Cardiac fibroblast (primary cell): ENCODE measurements at regions not wholly inside any gene's neighbourhood (a gene's known extent, or its start where the extent isn't known, plus 50 kb on each side); places are given as distances from the start of the nearest gene placed in this dataset.

Source experiments
- DNase-seq, 2 donors: peaks; one replicate each; pipeline versions ENCODE4 v3.0.0 to v3.0.0-alpha.2; 2010; ENCODE audit warnings: low read depth in 2 of 2
- H3K4me3 ChIP-seq, 2 donors: replicated peaks in 1 of 2; 1 replicate in 1 of 2; 2 replicates in 1 of 2; pipeline ENCODE4 v1.5.1; 2011; ENCODE audit warnings: low read depth in 2 of 2, low read length in 2 of 2, mild to moderate bottlenecking in 2 of 2, moderate library complexity in 1 of 2
- TF ChIP-seq, protein P1 (sequence below): IDR thresholded peaks from one replicate; pipeline ENCODE4 v1.5.1; 2011; ENCODE audit warnings: low read depth, mild to moderate bottlenecking, low read length, inconsistent platforms

GRCh38 chr5:107100121-107100520 is 570.6 kb downstream of the EFNA5 start:
- no peak for DNase-seq
- no peak overlapping the region for H3K4me3 ChIP-seq
- TF ChIP-seq, protein P1, sequence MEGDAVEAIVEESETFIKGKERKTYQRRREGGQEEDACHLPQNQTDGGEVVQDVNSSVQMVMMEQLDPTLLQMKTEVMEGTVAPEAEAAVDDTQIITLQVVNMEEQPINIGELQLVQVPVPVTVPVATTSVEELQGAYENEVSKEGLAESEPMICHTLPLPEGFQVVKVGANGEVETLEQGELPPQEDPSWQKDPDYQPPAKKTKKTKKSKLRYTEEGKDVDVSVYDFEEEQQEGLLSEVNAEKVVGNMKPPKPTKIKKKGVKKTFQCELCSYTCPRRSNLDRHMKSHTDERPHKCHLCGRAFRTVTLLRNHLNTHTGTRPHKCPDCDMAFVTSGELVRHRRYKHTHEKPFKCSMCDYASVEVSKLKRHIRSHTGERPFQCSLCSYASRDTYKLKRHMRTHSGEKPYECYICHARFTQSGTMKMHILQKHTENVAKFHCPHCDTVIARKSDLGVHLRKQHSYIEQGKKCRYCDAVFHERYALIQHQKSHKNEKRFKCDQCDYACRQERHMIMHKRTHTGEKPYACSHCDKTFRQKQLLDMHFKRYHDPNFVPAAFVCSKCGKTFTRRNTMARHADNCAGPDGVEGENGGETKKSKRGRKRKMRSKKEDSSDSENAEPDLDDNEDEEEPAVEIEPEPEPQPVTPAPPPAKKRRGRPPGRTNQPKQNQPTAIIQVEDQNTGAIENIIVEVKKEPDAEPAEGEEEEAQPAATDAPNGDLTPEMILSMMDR, result no peak

DNA sequence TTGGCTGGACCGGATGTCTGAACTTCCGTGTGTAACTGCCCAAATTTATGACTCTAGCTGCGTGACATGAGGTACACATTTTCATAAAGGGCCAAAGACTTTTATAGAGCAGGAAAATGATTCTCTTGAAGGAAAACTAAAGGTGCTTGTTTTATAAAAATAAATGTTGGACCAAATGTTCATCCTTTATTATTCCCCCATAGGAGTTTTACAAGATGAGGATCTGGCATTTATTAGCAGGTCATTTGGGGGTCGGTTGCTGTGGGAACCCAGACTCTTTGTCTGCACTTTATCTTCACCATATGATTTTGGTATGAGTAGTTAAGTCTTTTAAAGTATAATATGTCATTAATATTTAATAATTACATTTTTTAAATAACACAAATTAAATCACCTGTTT is 571.2 kb downstream of the EFNA5 start:
- H3K4me3 ChIP-seq, result no peak overlapping the region
- DNase-seq, result no peak
- TF ChIP-seq, protein P1, result no peak

DNA sequence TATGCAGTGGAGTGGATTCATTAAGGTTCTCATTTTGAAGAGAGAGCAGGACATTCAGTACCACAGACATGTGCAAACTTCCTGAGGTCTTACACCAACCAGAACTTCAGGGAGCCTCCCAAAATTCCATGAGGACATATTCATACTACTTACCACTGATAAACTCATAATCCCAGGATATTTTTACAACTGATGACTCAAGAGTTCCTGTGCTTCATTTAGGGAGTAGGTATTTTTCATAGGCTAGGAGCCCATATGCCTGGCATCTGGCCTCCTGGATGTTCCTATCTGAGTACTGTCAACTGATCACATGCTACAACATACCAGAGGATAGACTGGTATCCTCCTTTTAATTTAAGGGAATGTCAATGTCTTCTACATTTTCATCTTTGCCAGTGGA is 578.0 kb downstream of the EFNA5 start:
- TF ChIP-seq, protein P1, result no peak
- no peak overlapping the region for H3K4me3 ChIP-seq
- peak in 1 of 2 donors; percentile 12 for DNase-seq

DNA sequence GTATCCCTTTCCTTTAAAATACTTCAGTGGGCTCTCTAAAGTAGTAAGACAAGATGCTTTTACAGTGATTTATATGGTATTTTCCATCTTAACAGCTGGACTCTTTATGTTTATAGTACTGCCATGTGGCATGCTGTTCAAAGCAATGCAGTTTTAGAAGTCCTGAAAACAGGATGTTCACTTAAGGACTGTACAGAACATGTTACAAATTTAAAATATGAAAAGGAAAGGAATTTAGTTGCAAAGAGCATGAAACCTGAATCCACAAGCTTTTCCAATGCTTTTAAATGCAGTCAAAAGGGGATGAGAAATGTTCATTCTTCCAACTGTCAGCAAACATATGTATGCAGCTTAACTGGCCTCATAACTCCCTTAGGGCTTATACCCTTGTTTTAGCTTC is 580.2 kb downstream of the EFNA5 start:
- no peak overlapping the region for H3K4me3 ChIP-seq
- TF ChIP-seq, protein P1, result no peak
- DNase-seq, result no peak

DNA sequence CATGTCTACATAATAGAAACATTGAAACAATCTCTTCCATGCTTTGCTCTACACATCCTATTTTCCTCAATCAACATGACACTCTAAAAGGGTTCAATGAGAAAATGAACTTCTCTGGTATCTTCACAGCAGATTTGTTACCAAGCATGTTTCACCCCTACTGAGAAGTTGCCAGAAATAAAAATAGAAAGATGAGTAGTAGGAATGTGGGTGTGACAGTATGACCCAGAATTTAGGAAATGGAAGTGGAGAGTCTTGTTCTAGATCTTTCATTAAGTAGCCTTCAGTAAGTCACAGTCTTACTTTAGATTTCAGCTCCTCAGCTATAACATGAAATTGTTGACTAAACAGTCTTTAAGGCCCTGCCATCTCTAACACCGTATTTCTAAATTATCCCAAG is 581.8 kb downstream of the EFNA5 start:
- no peak for DNase-seq
- TF ChIP-seq, protein P1, result no peak
- no peak overlapping the region for H3K4me3 ChIP-seq

- no peak overlapping the region for H3K4me3 ChIP-seq
- TF ChIP-seq, protein P1, result no peak
- DNase-seq, result no peak
These were observed 585.2 kb downstream of the EFNA5 start for GRCh38 chr5:107085572-107085971.

DNA sequence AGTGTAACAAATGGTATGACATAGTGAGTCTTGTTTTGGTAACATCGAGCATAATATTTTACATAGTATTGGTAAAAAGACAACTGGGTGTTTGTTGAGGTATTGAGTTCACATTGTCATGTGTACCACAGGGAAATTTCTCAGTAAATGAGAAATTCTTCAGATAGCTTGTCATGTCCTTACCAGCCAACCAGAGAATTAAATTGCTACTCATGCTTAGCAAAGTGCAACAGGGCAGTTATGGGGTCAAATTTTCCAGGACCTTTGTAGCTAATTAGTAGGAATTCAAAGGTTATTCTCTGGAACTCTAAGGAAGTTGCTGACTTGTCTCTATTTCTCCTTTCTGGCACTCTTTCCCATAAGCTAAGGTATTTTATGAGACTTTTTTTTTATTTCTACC is 595.7 kb downstream of the EFNA5 start:
- no peak overlapping the region for H3K4me3 ChIP-seq
- DNase-seq, result no peak
- TF ChIP-seq, protein P1, result no peak
